Epithelial cell of prostate (primary cell): ENCODE measurements at regions not wholly inside any gene's neighbourhood (a gene's known extent, or its start where the extent isn't known, plus 50 kb on each side); places are given as distances from the start of the nearest gene placed in this dataset.
"Not testable (repeated sequence)": the region's sequence is repeated elsewhere in the genome, so short reads cannot be mapped to it uniquely, and the experiment has no call there.

Experiments used
- DNase-seq: peaks from one replicate; pipeline ENCODE4 v3.0.0-alpha.2; 2011; ENCODE audit warnings: low read depth, low spot score
- H3K27ac ChIP-seq: fragments of 450-650 bp; 2 replicates; pipeline ENCODE4 v1.5.1; 2017; ENCODE audit warnings: mild to moderate bottlenecking

GRCh38 chr22:22976033-22976922 lies 88.7 kb downstream of the IGLL5 start:
- no peak for DNase-seq
- H3K27ac ChIP-seq, result no peak overlapping the region

- no peak overlapping the region for H3K27ac ChIP-seq
- DNase-seq, result no peak
Observed at GRCh38 chr22:22977479-22978200, 90.0 kb downstream of the IGLL5 start.

GRCh38 chr22:22978637-22979036 lies 91.0 kb downstream of the IGLL5 start:
- DNase-seq, result no peak
- H3K27ac ChIP-seq, result no peak overlapping the region

GRCh38 chr22:22979121-22979724 lies 91.1 kb upstream of the GNAZ start:
- DNase-seq, result no peak
- no peak overlapping the region for H3K27ac ChIP-seq

GRCh38 chr22:22979954-22980353 lies 90.4 kb upstream of the GNAZ start:
- H3K27ac ChIP-seq, result no peak overlapping the region
- DNase-seq, result no peak

- no peak for DNase-seq
- H3K27ac ChIP-seq, result no peak overlapping the region
Observed at GRCh38 chr22:22981670-22982571, 88.4 kb upstream of the GNAZ start.

GRCh38 chr22:22982616-22983015 lies 87.7 kb upstream of the GNAZ start:
- H3K27ac ChIP-seq, result no peak overlapping the region
- no peak for DNase-seq

- no peak overlapping the region for H3K27ac ChIP-seq
- no peak for DNase-seq
Observed at GRCh38 chr22:22983123-22983522, 87.2 kb upstream of the GNAZ start.

- no peak overlapping the region for H3K27ac ChIP-seq
- DNase-seq, result no peak
Observed at GRCh38 chr22:22983816-22984215, 86.5 kb upstream of the GNAZ start.

- no peak for DNase-seq
- H3K27ac ChIP-seq, result no peak overlapping the region
Observed at GRCh38 chr22:22984967-22985366, 85.4 kb upstream of the GNAZ start.

GRCh38 chr22:22986008-22986407 lies 84.3 kb upstream of the GNAZ start:
- no peak for DNase-seq
- H3K27ac ChIP-seq, result no peak overlapping the region

GRCh38 chr22:22986640-22987039 lies 83.7 kb upstream of the GNAZ start:
- no peak for DNase-seq
- H3K27ac ChIP-seq, result no peak overlapping the region

- no peak overlapping the region for H3K27ac ChIP-seq
- no peak for DNase-seq
Observed at GRCh38 chr22:22988150-22988549, 82.2 kb upstream of the GNAZ start.

GRCh38 chr22:22988785-22989184 lies 81.5 kb upstream of the GNAZ start:
- no peak for DNase-seq

GRCh38 chr22:22989856-22990255 lies 80.5 kb upstream of the GNAZ start:
- no peak overlapping the region for H3K27ac ChIP-seq
- no peak for DNase-seq

More at GRCh38 chr22:22988785-22989184, 81.5 kb upstream of the GNAZ start:
- H3K27ac ChIP-seq, result no peak overlapping the region

- not testable (repeated sequence) for H3K27ac ChIP-seq, DNase-seq
Observed at GRCh38 chr22:22990711-22991505, 79.4 kb upstream of the GNAZ start.

GRCh38 chr22:22992474-22992873 lies 77.8 kb upstream of the GNAZ start:
- H3K27ac ChIP-seq, result no peak overlapping the region
- no peak for DNase-seq

GRCh38 chr22:22993184-22993583 lies 77.1 kb upstream of the GNAZ start:
- no peak overlapping the region for H3K27ac ChIP-seq
- no peak for DNase-seq

GRCh38 chr22:22995166-22995565 lies 75.2 kb upstream of the GNAZ start:
- no peak overlapping the region for H3K27ac ChIP-seq
- no peak for DNase-seq
